ENCODE measurements at regions not wholly inside any gene's neighbourhood (a gene's known extent, or its start where the extent isn't known, plus 50 kb on each side); places are given as distances from the start of the nearest gene placed in this dataset.

GRCh38 chr21:31413698-31414097 lies 69.6 kb upstream of the TIAM1 start:
- TF ChIP-seq POLR2A (IDR thresholded peaks at IDR 0.05) (no peak), CTCF (IDR thresholded peaks at IDR 0.05) (no peak)
